ENCODE measurements at regions not wholly inside any gene's neighbourhood (a gene's known extent, or its start where the extent isn't known, plus 50 kb on each side); places are given as distances from the start of the nearest gene placed in this dataset.

DNA sequence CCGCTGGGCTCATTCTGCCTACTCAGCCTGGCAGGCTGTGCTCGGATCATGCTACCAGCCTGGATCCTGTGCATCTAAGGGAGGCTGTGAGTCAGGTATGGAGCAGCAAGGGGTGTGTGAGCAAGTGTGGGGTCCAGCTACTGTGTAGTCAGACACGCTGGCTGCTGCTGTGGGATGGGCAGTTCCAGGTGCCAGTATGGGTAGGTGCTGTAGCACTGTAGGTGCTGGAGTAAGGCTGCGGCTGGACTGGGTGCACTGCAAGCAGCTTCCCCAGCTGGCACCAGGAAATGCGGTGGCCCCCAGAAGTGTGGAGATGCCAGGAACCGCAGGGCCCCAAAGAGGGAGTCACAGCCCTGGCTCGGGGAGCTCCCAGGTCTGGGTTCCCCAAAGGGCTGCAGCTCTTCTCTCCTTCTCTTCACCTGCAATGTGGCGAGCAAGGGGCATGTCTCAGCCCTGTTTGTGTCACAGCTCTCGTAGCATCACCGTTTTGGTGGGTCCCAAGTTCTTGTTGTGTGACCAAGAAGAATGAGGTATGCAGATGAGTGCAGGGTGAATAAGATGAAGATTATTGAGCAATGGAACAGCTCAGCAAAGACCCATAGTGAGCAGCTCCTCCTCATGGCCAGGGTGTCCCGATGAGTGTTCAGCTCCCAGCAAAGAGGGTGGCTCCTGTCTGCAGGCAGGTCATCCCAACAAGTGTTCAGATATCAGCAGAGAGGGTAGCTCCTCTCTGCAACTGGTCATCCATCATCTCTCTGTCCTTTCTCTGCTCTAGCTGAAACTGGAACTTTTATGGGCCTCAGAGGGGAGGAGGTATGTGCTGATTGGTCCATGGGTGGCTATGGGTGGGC is 462.9 kb downstream of the TBC1D22A start:
- no peak for DNase-seq (ENCODE audit: low read depth)

All from activated T-helper 1 cell treated with Interleukin-2 at 50 U/mL for 16 hours (primary cell).